Astrocyte of the cerebellum (primary cell): ENCODE measurements at regions not wholly inside any gene's neighbourhood (a gene's known extent, or its start where the extent isn't known, plus 50 kb on each side); places are given as distances from the start of the nearest gene placed in this dataset.

Experiments
- DNase-seq: peaks from one replicate; pipeline ENCODE4 v3.0.0-alpha.2; 2011; ENCODE audit warnings: low read depth
- H3K4me3 ChIP-seq: 2 replicates; pipeline ENCODE4 v1.5.1; 2011; ENCODE audit warnings: mild to moderate bottlenecking, low read depth, low read length, moderate library complexity
- in situ Hi-C: cut with HindIII; loops from 2 replicates; pipeline ENCODE4 v1.10.0; 2017; ENCODE audit warnings: low sequenced_read_pairs
- TF ChIP-seq, protein P1 (sequence below): IDR thresholded peaks from 2 replicates; pipeline ENCODE4 v1.5.1; 2012; ENCODE audit warnings: low read length, low read depth, moderate library complexity, mild to moderate bottlenecking; ENCODE audit errors: missing control alignments

DNA sequence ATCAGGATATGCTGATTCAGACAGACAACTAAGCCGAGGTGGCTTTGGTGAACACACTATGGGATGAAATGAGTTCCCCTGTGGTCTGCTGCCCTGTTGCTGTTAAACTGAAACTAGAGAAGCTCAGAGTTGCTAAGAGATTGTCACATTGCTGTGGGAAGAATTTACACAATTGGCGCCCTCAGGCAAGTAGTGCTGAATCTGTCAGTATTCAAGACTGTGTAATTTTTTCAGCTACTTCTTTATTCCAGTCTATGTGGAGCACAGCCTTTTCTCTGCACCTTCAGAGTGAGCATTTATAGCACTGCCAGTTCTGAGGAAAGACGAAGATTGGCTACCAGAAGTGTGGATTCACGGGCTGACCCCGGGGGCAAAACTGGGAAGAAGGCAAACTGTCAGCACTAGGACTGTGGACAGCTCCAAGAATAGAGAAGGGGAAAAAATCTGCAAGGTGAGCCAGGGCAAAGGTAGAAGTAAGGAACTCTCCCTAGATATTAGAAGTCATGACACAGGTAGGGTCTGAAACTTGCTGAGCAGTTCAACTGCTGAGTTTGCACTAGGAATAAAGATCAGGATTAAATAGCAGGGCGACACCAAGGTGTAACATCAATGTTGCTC is 218.8 kb upstream of the TMPO start:
- in situ Hi-C loops, result no loop called here
- H3K4me3 ChIP-seq, result no peak overlapping the region
- TF ChIP-seq, protein P1, sequence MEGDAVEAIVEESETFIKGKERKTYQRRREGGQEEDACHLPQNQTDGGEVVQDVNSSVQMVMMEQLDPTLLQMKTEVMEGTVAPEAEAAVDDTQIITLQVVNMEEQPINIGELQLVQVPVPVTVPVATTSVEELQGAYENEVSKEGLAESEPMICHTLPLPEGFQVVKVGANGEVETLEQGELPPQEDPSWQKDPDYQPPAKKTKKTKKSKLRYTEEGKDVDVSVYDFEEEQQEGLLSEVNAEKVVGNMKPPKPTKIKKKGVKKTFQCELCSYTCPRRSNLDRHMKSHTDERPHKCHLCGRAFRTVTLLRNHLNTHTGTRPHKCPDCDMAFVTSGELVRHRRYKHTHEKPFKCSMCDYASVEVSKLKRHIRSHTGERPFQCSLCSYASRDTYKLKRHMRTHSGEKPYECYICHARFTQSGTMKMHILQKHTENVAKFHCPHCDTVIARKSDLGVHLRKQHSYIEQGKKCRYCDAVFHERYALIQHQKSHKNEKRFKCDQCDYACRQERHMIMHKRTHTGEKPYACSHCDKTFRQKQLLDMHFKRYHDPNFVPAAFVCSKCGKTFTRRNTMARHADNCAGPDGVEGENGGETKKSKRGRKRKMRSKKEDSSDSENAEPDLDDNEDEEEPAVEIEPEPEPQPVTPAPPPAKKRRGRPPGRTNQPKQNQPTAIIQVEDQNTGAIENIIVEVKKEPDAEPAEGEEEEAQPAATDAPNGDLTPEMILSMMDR, result no peak
- DNase-seq, result no peak

DNA sequence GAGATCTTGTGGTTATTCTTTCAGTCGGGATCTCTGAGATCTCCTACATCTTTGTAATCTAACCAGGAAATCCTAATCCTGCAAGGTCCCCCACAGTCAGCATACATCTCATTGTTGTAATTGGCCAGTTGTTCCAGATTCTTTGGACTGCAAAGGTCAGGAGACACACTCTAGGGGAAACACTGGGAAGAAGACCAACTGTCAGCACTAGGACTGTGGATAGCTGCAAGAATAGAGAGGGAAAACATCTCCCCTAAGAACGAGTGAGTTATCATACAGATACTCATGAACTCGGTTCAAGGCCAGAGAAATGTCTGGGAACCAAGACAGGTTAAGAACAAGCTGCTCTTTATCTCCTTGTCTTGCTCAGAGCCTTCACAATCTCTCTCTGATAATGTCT is 217.9 kb upstream of the TMPO start:
- in situ Hi-C loops, result no loop called here
- no peak for DNase-seq
- TF ChIP-seq, protein P1, result no peak
- H3K4me3 ChIP-seq, result no peak overlapping the region

DNA sequence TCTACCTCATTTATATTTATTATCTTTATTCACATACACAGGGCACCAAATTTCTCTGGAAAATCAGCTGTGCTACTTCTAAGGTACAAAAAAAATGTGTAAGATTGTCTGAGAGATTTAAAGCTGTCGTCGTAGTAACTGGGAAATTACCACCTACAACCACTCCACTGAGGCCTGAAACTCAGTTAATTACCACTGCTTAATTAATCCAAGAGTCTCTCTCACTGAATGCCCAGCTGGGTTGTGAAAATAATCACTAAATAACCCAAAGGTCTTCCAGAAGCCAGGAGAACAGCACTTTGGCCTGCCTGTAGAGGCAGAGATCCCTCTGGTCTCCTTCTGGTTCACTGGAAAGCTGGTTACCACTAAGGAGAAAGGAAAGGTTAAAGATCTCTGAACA is 207.2 kb upstream of the TMPO start:
- DNase-seq, result no peak
- H3K4me3 ChIP-seq, result no peak overlapping the region
- in situ Hi-C loops, result no loop called here
- TF ChIP-seq, protein P1, result no peak

DNA sequence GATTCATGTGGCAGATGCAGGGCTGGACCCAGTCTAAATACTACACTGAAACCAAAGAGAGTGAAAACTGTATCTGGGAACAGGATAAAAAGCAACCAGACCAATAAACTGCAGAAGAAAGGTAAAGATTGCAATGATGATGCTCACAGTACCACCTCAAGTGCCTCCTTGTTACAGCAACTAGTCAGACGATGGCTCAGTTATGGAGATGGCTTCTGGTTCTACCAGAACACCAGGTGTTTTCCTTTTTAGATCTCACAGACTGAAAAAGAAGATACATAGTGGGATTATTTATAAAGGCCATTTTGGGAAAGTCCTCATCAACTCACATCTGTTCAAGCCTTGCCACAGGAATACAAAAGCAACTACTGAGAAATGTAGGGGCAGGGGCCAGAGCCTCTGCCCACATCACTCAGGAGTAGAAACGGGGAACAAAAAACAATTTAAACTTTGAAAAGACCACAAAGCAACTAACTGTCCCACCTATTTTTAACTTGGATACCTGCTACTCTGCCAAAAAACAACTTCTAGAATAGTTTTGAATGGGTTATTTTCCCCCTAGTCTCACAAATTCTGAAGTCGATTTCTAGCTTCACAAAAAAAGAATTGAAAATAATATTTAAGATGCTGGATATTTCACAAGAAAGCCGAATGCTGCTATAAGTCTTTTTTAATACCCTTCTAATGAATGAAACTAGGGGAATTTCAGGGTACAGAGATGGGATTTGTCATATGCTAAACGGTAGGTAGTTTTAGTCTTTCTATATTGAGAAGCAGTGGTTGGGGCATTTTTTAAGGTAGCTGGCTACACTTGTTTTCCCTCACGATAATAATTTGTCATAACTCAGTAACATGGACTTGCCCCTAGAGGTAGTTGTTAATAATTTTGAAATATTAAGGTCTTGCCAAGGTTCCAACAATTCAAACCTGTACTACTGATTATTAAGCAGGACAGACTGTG is 197.2 kb upstream of the TMPO start:
- TF ChIP-seq, protein P1, result no peak
- DNase-seq, result no peak
- H3K4me3 ChIP-seq, result no peak overlapping the region
- in situ Hi-C loops, result no loop called here

DNA sequence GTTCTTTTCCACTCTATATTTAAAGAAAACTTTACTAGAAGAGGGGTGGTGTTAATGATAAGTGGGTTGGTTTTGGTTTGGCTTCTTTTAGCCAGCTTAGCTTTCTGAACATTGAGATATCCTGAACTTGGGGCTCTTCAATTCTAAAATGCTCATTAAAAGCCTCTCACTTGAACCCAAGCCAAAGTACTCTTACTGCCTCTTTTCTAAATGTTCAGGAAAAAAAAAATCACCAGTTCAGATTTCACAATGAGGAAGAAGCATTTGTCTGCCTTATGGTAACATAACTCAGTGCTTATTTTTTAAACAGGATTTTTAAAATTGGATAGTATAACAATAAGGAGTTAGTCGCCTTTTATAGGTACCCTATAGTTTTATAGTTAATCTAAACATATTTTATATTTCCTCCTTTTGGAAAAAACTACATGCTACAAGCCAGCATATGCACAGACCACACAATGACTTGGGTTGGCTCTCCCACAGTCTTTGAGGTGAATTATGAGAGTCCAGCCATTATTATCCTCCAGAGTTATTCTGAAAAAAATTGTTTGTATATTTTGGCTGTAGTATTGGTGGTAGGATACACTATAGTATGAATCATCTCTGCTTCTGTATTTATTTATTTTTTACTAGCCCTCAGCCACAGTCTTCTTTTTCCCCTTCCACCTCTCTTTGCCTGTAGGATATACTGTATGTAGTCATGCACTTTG is 195.5 kb upstream of the TMPO start:
- in situ Hi-C loops, result no loop called here
- peak; percentile 61 for DNase-seq
- H3K4me3 ChIP-seq, result no peak overlapping the region
- TF ChIP-seq, protein P1, result no peak

DNA sequence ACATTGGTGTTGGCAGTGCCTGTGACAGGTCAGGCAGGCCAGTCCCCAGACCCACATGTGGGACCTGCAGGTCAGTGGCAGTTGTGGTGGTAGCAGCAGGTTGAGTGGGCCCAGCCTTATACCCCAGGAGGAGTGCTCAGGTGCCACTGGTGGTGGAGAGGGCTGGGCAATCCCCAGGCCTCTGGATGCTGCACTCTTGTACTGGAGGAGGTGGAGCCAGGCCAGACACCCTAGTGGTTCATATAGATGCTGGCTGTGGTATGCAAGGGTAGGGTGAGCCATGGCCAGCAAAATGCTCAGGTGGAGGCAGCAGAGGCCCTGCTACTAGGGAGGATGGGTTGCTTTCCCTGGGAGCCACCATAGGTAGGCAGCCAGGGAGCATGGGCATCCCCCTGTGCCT is 190.4 kb upstream of the TMPO start:
- in situ Hi-C loops, result no loop called here
- DNase-seq, result no peak
- TF ChIP-seq, protein P1, result no peak
- no peak overlapping the region for H3K4me3 ChIP-seq
